Caco-2 (cell line): ENCODE measurements at regions not wholly inside any gene's neighbourhood (a gene's known extent, or its start where the extent isn't known, plus 50 kb on each side); places are given as distances from the start of the nearest gene placed in this dataset.

ENCODE experiments used
- BruUV-seq: library from RNA; stranded (reverse); fragments of 400-500 nt; replicated peaks from 2 replicates; lab custom pipeline; 2021; lab: Mats Ljungman, UMichigan
- CTCF ChIA-PET: fragments of 300-600 bp; sonication (Branson Sonifier 250); formaldehyde crosslinking; loops from one replicate; lab custom pipeline; 2022; ENCODE audit warnings: antibody characterized with exemption; lab: Charles Lee
- POLR2A ChIA-PET: fragments of 300-600 bp; sonication (Branson Sonifier 250); formaldehyde crosslinking; loops from one replicate; lab custom pipeline; 2022; ENCODE audit warnings: antibody characterized with exemption; lab: Charles Lee
- DNase-seq, 2 experiments: peaks; one replicate each; pipeline versions ENCODE4 v3.0.0 to v3.0.0-alpha.2; 2020 to 2022
- H3K27me3 ChIP-seq: replicated peaks from 2 replicates; pipeline ENCODE4 v1.6.0; 2011; ENCODE audit warnings: low read length; ENCODE audit not compliant: control insufficient read depth, insufficient read depth
- H3K36me3 ChIP-seq: 2 replicates; pipeline ENCODE4 v1.5.1; 2011; ENCODE audit warnings: low read length; ENCODE audit not compliant: control insufficient read depth, insufficient read depth
- H3K4me1 ChIP-seq: fragments of 250-450 bp; sonication (Bioruptor Pico); 2 replicates; pipeline ENCODE4 v1.5.1; 2020; ENCODE audit warnings: mild to moderate bottlenecking
- H3K4me3 ChIP-seq: 2 replicates; pipeline ENCODE4 v1.5.1; 2011; ENCODE audit warnings: low read depth, mild to moderate bottlenecking, control low read depth, low read length
- H3K9me3 ChIP-seq: fragments of 250-450 bp; sonication (Bioruptor Pico); 2 replicates; pipeline ENCODE4 v1.5.1; 2020; ENCODE audit warnings: mild to moderate bottlenecking, moderate library complexity
- H3K27ac Mint-ChIP-seq: one replicate; pipeline ENCODE4 v1.8.0; 2022; ENCODE audit warnings: mixed read lengths; ENCODE audit not compliant: unreplicated experiment
- H3K27me3 Mint-ChIP-seq: one replicate; pipeline ENCODE4 v1.8.0; 2022; ENCODE audit warnings: mixed read lengths; ENCODE audit not compliant: insufficient read depth, unreplicated experiment
- H3K36me3 Mint-ChIP-seq: one replicate; pipeline ENCODE4 v1.8.0; 2022; ENCODE audit warnings: mild to moderate bottlenecking, mixed read lengths; ENCODE audit not compliant: insufficient read depth, unreplicated experiment
- H3K4me1 Mint-ChIP-seq: one replicate; pipeline ENCODE4 v1.8.0; 2022; ENCODE audit warnings: low read depth, mixed read lengths; ENCODE audit not compliant: unreplicated experiment
- H3K4me3 Mint-ChIP-seq: one replicate; pipeline ENCODE4 v1.8.0; 2022; ENCODE audit warnings: mild to moderate bottlenecking, moderate library complexity, mixed read lengths; ENCODE audit not compliant: unreplicated experiment
- H3K9me3 Mint-ChIP-seq: one replicate; pipeline ENCODE4 v1.8.0; 2022; ENCODE audit warnings: mixed read lengths; ENCODE audit not compliant: unreplicated experiment
- CTCF ChIP-seq, 2 experiments: fragments of 200-600 bp in 1 of 2; IDR thresholded peaks; 1 replicate in 1 of 2; 2 replicates in 1 of 2; pipeline versions ENCODE4 v1.5.1 to v1.8.0; 2011 to 2022; ENCODE audit warnings: antibody characterized with exemption in 1 of 2, control low read depth in 1 of 2, inconsistent platforms in 1 of 2, low read depth in 1 of 2, low read length in 1 of 2, mild to moderate bottlenecking in 1 of 2, moderate library complexity in 1 of 2; ENCODE audit not compliant: insufficient read depth in 1 of 2, severe bottlenecking in 1 of 2, unreplicated experiment in 1 of 2
- intact Hi-C: fragments of 100-400 bp; cut with micrococcal nuclease; formaldehyde crosslinking; loops from one replicate; pipeline ENCODE4 v1.10.0; 2022; ENCODE audit not compliant: unreplicated experiment

DNA sequence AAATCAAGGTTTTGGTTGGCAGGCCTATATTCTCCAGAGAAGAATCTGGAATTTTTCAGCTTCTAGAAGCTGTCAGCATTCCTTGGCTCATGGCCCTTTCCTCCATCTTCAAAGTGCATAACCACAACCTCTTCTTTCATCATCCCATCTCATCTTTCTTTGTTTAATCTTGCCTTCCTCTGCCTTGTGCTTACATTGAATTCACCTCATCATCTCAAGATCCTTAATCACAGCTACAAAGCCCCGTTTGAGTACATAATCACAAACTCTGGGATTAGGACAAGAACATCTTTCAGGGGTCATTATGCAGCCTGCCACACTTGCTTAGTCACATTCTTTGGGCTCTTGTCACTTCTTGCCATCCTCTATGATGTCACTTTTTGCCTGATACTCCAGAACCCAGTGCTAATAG lies 130.3 kb downstream of the FOXD1 start:
- H3K36me3 Mint-ChIP-seq, result no peaks in the 10 kb centered on the region
- BruUV-seq, result no TSS peak
- peaks cover 15% of the 10 kb centered on the region for H3K9me3 Mint-ChIP-seq
- ChIA-PET CTCF (no interaction called here), POLR2A (interaction anchor here (0.6 kb wide), 1 partner anchor 52 kb away, joined by 4 read pairs; no protein-coding TSS in a partner anchor)
- no peaks in the 10 kb centered on the region for H3K4me1 ChIP-seq
- TF ChIP-seq CTCF (IDR thresholded peaks at IDR 0.05; ENCODE audit: insufficient read depth in 1 of 2, low read depth in 1 of 2, low read length in 1 of 2, severe bottlenecking in 1 of 2, unreplicated experiment in 1 of 2), result no peak
- H3K4me1 Mint-ChIP-seq, result no peaks in the 10 kb centered on the region
- DNase-seq, result no peak
- H3K36me3 ChIP-seq, result no peaks in the 10 kb centered on the region
- no peaks in the 10 kb centered on the region for H3K27me3 Mint-ChIP-seq
- no peaks in the 10 kb centered on the region for H3K27me3 ChIP-seq
- H3K4me3 Mint-ChIP-seq, result no peak overlapping the region
- intact Hi-C loops, result no loop called here
- H3K27ac Mint-ChIP-seq, result no peak overlapping the region
- H3K9me3 ChIP-seq, result no peaks in the 10 kb centered on the region
- H3K4me3 ChIP-seq, result no peak overlapping the region

DNA sequence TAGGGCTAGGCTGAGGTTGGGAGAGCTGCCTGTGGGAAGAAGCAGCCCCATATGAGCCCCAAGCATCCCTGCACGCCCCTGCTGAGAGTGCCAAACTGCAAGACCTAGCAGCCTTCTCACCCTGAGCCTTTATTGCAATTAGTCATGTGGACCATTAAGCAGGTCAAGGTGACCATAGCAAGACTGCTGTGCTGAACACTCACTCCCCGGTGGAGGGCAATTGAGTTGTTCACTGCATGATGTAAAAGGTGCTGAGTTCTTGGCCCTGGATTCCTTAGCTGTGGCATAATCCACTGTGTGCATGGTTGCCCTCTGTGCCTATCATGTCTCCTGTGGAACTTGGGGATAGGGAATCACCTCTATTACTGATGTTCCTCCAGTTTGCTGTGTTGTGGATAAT lies 131.1 kb downstream of the FOXD1 start:
- no peak overlapping the region for H3K4me3 ChIP-seq
- H3K9me3 Mint-ChIP-seq, result peaks cover 15% of the 10 kb centered on the region
- no TSS peak for BruUV-seq
- no peaks in the 10 kb centered on the region for H3K4me1 ChIP-seq
- peaks cover 3% of the 10 kb centered on the region for H3K27me3 Mint-ChIP-seq
- intact Hi-C loops, result no loop called here
- DNase-seq, result no peak
- H3K4me1 Mint-ChIP-seq, result no peaks in the 10 kb centered on the region
- no peak overlapping the region for H3K27ac Mint-ChIP-seq
- ChIA-PET POLR2A (no interaction called here), CTCF (no interaction called here)
- TF ChIP-seq CTCF (IDR thresholded peaks at IDR 0.05; ENCODE audit: insufficient read depth in 1 of 2, low read depth in 1 of 2, low read length in 1 of 2, severe bottlenecking in 1 of 2, unreplicated experiment in 1 of 2), result no peak
- H3K36me3 Mint-ChIP-seq, result no peaks in the 10 kb centered on the region
- no peak overlapping the region for H3K4me3 Mint-ChIP-seq
- H3K9me3 ChIP-seq, result no peaks in the 10 kb centered on the region
- H3K36me3 ChIP-seq, result no peaks in the 10 kb centered on the region
- H3K27me3 ChIP-seq, result no peaks in the 10 kb centered on the region

- H3K27ac Mint-ChIP-seq, result no peak overlapping the region
- no peak for TF ChIP-seq CTCF (IDR thresholded peaks at IDR 0.05; ENCODE audit: insufficient read depth in 1 of 2, low read depth in 1 of 2, low read length in 1 of 2, severe bottlenecking in 1 of 2, unreplicated experiment in 1 of 2)
- peaks cover 3% of the 10 kb centered on the region for H3K27me3 Mint-ChIP-seq
- CTCF ChIA-PET, result no interaction called here
- no peak overlapping the region for H3K4me3 Mint-ChIP-seq
- Histone ChIP-seq H3K4me3 (no peak overlapping the region), H3K36me3 (no peaks in the 10 kb centered on the region), H3K27me3 (no peaks in the 10 kb centered on the region), H3K4me1 (no peaks in the 10 kb centered on the region), H3K9me3 (no peaks in the 10 kb centered on the region)
- no peak for DNase-seq
- POLR2A ChIA-PET, result no interaction called here
- peaks cover 15% of the 10 kb centered on the region for H3K9me3 Mint-ChIP-seq
- no peaks in the 10 kb centered on the region for H3K4me1 Mint-ChIP-seq
- intact Hi-C loops, result no loop called here
- no peaks in the 10 kb centered on the region for H3K36me3 Mint-ChIP-seq
- no TSS peak for BruUV-seq
Observed at GRCh38 chr5:73314395-73315257, 134.0 kb downstream of the FOXD1 start.
